HG03280 (cell line): ENCODE measurements at regions not wholly inside any gene's neighbourhood (a gene's known extent, or its start where the extent isn't known, plus 50 kb on each side); places are given as distances from the start of the nearest gene placed in this dataset.
"Not testable (repeated sequence)": the region's sequence is repeated elsewhere in the genome, so short reads cannot be mapped to it uniquely, and the experiment has no call there.

Experiments used
- ATAC-seq: cut with Tn5 transposase; IDR thresholded peaks from one replicate; pipeline ENCODE4 v1.9.1; 2021; ENCODE audit warnings: mild to moderate bottlenecking, moderate library complexity; ENCODE audit not compliant: unreplicated experiment

- no peak for ATAC-seq
Measured at GRCh38 chr4:165813606-165814005, 59.4 kb upstream of the TLL1 start.

- no peak for ATAC-seq
Measured at GRCh38 chr4:165814256-165815020, 58.6 kb upstream of the TLL1 start.

GRCh38 chr4:165819126-165819525 is 53.9 kb upstream of the TLL1 start:
- ATAC-seq = not testable (repeated sequence)
